HUES64 (cell line): ENCODE measurements at regions not wholly inside any gene's neighbourhood (a gene's known extent, or its start where the extent isn't known, plus 50 kb on each side); places are given as distances from the start of the nearest gene placed in this dataset.
"Not testable (repeated sequence)": the region's sequence is repeated elsewhere in the genome, so short reads cannot be mapped to it uniquely, and the experiment has no call there.

Source experiments
- H3K27ac ChIP-seq: 2 replicates; pipeline ENCODE4 v1.7.0; 2013; ENCODE audit warnings: low read depth, low read length, inconsistent platforms
- H3K27me3 ChIP-seq: 2 replicates; pipeline ENCODE4 v1.6.1; 2013; ENCODE audit warnings: mild to moderate bottlenecking, low read length; ENCODE audit not compliant: insufficient read depth
- H3K36me3 ChIP-seq: 2 replicates; pipeline ENCODE4 v1.6.1; 2013; ENCODE audit warnings: mild to moderate bottlenecking, low read length; ENCODE audit not compliant: insufficient read depth
- H3K4me1 ChIP-seq: 2 replicates; pipeline ENCODE4 v1.6.1; 2013; ENCODE audit warnings: mild to moderate bottlenecking, low read length, moderate library complexity; ENCODE audit not compliant: insufficient read depth
- H3K4me3 ChIP-seq: 2 replicates; pipeline ENCODE4 v1.5.1; 2013; ENCODE audit warnings: mild to moderate bottlenecking, low read length, moderate library complexity
- H3K9ac ChIP-seq: 2 replicates; pipeline ENCODE4 v1.6.1; 2013; ENCODE audit warnings: mild to moderate bottlenecking, low read depth, low read length
- H3K9me3 ChIP-seq: 2 replicates; pipeline ENCODE4 v1.6.1; 2013; ENCODE audit warnings: low read depth, low read length; ENCODE audit not compliant: insufficient read depth
- WGBS: fragments of 150-250, 120-280 bp; methylation state at CpG from one replicate; pipeline ENCODE4 v1.1.7; 2013; ENCODE audit warnings: missing lambda C conversion rate; 5-methylcytosine and 5-hydroxymethylcytosine counted together

GRCh38 chr1:223895950-223896349 lies 50.2 kb upstream of the TP53BP2 start:
- not testable (repeated sequence) for H3K27me3 ChIP-seq, H3K27ac ChIP-seq, H3K9ac ChIP-seq, H3K9me3 ChIP-seq, H3K4me3 ChIP-seq, H3K36me3 ChIP-seq, H3K4me1 ChIP-seq
- 68% methylated on average over 5 of the region's 7 CpGs for WGBS
